ENCODE measurements at regions not wholly inside any gene's neighbourhood (a gene's known extent, or its start where the extent isn't known, plus 50 kb on each side); places are given as distances from the start of the nearest gene placed in this dataset.

DNA sequence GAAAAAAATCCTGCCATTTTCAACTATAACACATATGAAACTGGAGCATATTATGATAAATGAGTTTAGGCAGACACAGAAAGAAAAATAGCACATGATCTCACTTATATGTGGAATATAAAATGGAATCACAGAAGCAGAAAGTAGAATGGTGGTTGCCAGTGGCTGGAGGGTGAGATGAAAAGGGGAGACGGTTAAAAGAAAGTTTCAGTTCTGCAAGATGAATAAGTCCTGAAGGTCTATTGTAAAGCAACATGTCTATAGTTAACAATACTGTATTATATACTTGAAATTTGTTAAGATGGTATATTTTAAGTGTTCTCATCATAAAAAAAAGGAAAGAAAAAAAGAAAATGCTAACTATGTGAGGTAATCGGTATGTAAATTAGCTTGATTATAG, 503.9 kb downstream of the EPHA7 start:
- TF ChIP-seq, protein P1, sequence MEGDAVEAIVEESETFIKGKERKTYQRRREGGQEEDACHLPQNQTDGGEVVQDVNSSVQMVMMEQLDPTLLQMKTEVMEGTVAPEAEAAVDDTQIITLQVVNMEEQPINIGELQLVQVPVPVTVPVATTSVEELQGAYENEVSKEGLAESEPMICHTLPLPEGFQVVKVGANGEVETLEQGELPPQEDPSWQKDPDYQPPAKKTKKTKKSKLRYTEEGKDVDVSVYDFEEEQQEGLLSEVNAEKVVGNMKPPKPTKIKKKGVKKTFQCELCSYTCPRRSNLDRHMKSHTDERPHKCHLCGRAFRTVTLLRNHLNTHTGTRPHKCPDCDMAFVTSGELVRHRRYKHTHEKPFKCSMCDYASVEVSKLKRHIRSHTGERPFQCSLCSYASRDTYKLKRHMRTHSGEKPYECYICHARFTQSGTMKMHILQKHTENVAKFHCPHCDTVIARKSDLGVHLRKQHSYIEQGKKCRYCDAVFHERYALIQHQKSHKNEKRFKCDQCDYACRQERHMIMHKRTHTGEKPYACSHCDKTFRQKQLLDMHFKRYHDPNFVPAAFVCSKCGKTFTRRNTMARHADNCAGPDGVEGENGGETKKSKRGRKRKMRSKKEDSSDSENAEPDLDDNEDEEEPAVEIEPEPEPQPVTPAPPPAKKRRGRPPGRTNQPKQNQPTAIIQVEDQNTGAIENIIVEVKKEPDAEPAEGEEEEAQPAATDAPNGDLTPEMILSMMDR (IDR thresholded peaks at IDR 0.05): no peak
- no peak for TF ChIP-seq POLR2A (IDR thresholded peaks at IDR 0.05)
